RPMI7951 (cell line): ENCODE measurements at regions not wholly inside any gene's neighbourhood (a gene's known extent, or its start where the extent isn't known, plus 50 kb on each side); places are given as distances from the start of the nearest gene placed in this dataset.
A peak's percentile ranks its signal among the peaks of the same experiment; 100 is the strongest.
"Not testable (repeated sequence)": the region's sequence is repeated elsewhere in the genome, so short reads cannot be mapped to it uniquely, and the experiment has no call there.

Experiments
- DNase-seq: peaks from one replicate; pipeline ENCODE4 v3.0.0-alpha.2; 2012; ENCODE audit warnings: low read depth

GRCh38 chr7:47089461-47089860 lies 492.4 kb downstream of the TNS3 start:
- no peak for DNase-seq

- no peak for DNase-seq
Measured at GRCh38 chr7:47089068-47089417, 492.9 kb downstream of the TNS3 start.

- peak; percentile 68 for DNase-seq
Measured at GRCh38 chr7:47088329-47089067, 493.4 kb downstream of the TNS3 start.

DNA sequence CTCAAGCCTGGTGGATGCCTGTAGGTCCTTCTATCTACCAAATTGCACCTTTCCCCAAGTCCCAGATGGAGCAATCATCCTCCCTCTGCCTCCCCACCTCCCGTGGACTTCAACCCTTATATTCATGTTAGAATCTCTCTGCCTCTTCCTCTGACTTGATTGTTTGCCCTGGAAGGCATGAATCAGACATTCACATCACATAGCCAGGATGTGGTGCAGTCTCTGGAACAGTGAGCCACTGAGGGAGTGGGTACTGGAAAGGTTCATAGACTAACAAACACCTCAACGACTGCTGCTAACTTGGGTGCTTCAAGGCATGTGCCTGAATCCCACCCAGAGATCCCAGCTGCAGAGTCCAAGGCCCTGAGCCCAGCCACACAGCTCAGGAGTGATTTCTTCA lies 494.0 kb downstream of the TNS3 start:
- peak; percentile 45 for DNase-seq

DNA sequence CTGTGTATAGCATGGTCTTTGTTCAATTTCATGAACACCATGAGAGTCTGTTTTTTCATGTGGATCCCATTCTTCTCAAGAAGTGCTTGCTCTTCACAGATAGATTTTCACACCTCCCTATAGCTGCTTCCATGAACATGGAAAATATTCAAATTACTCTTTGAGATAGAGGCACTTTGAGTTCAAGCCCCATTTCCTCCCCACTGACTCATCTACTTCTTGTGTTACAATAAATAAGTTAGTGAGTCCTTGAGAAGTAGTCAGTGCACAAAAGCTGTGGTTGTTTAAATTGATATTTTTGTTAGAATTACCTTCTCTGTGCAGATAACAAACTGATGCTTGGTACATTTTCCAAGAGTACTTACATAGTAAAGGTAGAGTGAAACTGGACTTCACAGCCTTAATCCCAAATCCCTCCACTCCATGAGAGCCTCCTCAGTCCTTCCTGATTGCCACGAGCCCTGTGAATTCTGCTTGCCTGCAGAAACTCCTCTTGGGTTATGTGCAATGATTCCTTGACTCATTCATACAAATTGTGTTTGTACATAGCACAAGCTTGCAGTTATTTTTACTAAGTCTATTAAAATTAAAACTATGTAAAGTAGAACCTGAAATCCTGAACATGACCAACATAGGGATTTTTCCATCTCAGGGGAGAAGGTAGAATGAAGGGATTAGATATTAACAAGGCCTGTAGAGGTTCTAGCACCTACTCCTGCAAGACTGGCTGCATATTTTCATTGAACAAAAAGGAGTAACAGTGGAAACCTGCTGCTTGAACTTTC lies 496.2 kb downstream of the TNS3 start:
- DNase-seq, result peak; percentile 26

GRCh38 chr7:47083476-47084250 lies 498.2 kb downstream of the TNS3 start:
- DNase-seq, result no peak

GRCh38 chr7:47080816-47081215 lies 501.1 kb downstream of the TNS3 start:
- peak; percentile 59 for DNase-seq

DNA sequence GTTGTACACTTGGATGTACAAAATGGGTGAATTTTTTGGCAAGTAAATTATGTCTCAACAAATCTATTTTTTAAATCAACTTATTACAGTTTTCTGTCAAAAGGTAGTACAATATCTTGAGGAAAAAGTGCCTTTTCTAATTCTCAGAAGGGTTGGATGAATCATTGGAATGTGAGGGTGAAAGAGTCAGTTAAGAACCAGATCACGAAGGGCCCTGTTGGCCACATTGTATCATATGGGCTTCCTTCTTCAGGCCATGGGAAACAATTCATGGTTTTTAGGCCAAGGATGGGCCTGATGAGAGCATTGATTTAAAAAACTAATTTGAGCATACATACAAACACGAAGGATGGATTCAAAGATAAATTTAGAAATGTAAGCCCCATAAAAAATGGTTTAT lies 503.7 kb downstream of the TNS3 start:
- peak; percentile 18 for DNase-seq

GRCh38 chr7:47074702-47075153 lies 507.2 kb downstream of the TNS3 start:
- DNase-seq, result no peak

GRCh38 chr7:47073284-47073683 lies 508.6 kb downstream of the TNS3 start:
- no peak for DNase-seq

- no peak for DNase-seq
Measured at GRCh38 chr7:47071866-47072265, 510.0 kb downstream of the TNS3 start.

- no peak for DNase-seq
Measured at GRCh38 chr7:47069385-47070076, 512.4 kb downstream of the TNS3 start.

DNA sequence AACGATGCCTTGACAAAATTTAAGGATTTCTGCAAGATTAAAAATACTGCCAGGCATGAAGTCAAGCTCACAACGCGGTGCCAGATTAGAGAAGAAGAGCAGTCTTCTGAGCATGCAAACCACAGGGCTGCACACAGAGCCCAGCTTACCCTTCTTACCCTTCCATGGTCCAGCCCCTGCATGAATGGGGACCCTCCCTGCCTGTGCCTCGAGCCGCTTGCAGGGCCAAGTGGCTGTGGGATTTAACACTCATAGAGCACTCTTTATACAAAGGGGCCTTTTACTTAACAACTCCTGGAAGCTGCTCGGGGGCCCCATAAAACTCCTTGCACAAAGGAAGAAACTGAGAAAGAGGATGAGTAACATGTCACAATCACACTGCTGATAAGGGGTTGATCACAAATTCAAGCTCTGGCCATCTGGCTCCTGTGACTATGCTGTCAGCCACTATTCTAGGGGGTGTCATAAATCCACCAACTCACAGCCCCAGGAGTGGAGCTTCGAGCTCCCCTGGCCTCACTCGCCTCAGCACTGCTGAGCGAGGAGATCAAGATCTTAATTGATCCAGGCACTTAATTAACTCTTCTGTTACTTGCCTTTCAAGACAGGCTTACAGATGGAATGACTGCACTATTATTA lies 514.8 kb downstream of the TNS3 start:
- peak; percentile 48 for DNase-seq

GRCh38 chr7:47056731-47057130 lies 525.2 kb downstream of the TNS3 start:
- DNase-seq, result no peak

DNA sequence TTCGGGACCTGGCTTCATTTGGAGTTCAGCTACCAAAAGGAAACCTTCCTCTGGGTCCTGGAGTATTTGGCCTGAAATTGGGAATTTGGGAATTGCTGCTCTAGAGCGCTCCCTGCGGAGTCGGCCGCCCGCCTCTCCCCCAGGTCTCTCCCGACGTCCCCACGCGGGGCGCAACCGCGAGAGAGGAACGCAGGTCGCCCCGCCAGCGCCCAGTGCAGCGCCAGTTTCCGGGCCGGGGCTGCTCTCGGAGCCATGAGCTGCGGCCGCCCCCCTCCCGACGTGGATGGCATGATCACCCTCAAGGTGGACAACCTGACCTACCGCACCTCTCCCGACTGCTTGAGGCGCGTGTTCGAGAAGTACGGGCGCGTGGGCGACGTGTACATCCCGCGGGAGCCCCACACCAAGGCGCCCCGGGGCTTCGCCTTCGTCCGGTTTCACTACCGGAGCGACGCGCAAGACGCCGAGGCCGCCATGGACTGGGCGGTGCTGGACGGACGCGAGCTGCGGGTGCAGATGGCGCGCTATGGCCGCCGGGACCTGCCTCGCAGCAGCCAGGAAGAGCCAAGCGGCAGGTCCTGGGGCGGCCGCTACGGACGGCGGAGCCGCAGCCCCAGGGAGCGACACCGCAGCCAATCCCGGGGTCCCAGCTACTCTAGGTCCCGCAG lies 529.2 kb downstream of the TNS3 start:
- not testable (repeated sequence) for DNase-seq

DNA sequence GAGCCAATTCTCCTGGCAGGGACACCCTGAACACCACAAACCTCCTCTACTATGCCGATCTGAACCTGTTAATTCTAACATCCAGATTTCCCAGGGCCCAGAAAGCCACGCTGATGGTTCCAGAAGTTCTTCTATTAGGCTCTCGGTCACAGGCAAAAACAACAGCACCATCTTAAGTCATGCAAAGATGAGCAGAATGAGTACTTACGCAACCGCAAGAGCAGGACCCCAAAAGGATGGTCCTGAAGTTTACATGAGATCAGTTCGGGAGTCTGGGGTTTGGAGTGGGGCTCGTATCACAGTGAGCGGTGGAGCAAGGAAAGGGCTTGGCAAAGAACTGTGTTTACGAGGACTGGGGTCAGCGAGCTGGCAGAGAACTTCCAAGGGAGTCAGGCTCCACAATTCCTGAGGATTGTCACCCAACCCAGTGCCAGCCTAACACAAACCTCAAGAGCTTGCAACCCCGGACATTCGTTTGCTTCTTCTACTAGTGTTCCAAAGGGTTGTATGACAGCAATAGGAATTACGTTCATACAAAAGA lies 532.6 kb downstream of the TNS3 start:
- no peak for DNase-seq

DNA sequence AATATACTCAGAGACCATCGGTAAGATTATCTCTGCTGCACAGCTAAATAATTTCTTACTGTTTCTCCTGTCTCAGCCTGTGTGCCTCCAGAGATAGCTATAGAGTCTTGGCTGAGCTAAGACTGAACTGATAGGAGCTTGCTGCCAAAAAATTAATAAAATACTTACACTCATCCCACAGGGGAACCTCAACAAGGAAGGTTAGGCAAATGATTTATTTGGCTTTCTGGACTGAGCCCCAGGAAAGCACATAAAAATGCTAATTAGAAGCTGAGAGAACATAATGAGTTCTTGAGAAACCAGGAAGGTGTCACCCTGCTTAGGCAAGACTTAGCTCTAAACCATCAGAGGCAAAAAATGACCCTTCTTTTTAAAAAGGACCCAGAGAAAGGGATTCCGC lies 534.5 kb downstream of the TNS3 start:
- no peak for DNase-seq

DNA sequence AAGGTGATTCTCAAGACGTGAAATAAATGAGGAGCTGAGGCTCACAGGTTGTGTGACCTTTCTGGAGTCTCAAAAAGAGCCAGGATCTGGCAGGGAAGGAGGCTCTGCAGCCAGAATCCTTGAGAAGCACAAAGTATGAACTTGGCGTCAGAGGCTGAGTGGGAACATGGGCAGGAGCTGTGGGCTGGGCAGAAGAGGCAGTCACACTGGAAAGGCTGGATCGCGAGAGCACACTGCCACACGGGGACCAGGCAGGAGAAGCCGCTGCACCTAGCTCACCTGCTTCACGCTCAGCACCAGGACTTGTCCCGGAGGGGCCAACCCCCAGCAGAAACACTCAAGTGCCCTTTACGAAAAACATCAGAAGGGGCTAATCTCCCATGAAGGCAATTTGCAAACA lies 535.0 kb downstream of the TNS3 start:
- DNase-seq, result no peak

- DNase-seq, result peak; percentile 26
Measured at GRCh38 chr7:47045207-47046051, 536.5 kb downstream of the TNS3 start.

GRCh38 chr7:47044625-47045024 lies 537.3 kb downstream of the TNS3 start:
- no peak for DNase-seq
